ENCODE measurements at regions not wholly inside any gene's neighbourhood (a gene's known extent, or its start where the extent isn't known, plus 50 kb on each side); places are given as distances from the start of the nearest gene placed in this dataset.

DNA sequence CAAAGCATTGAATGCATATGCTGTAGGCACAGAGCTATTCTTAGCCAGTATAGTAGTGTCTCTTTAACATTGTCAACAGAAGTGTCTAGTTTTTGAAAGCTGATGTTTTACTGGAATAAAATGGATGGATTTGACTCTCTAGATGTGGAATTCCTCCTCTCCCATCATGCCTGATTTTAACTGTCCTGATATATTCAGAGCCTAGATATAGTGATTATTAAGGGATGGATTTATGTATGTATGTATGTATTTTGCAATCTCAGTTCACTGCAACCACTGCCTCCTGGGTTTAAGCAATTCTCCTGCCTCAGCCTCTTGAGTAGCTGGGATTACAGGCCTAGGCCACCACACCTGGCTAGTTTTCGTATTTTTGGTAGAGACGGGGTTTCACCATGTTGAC, 144.8 kb upstream of the NAV3 start:
- no peak overlapping the region for H3K27ac ChIP-seq
- DNase-seq, result no peak
- no peaks in the 10 kb centered on the region for H3K9me3 ChIP-seq (replicated peaks)
- H3K36me3 ChIP-seq, result no peaks in the 10 kb centered on the region
- no peaks in the 10 kb centered on the region for H3K27me3 ChIP-seq
- no peak overlapping the region for H3K4me3 ChIP-seq
- H3K4me1 ChIP-seq, result no peaks in the 10 kb centered on the region

GRCh38 chr12:77685112-77685511, 145.6 kb upstream of the NAV3 start:
- Histone ChIP-seq H3K27ac (no peak overlapping the region), H3K4me3 (no peak overlapping the region), H3K9me3 (replicated peaks) (no peaks in the 10 kb centered on the region), H3K36me3 (no peaks in the 10 kb centered on the region), H3K4me1 (no peaks in the 10 kb centered on the region), H3K27me3 (no peaks in the 10 kb centered on the region)
- DNase-seq, result peak; percentile 58 to 80

DNA sequence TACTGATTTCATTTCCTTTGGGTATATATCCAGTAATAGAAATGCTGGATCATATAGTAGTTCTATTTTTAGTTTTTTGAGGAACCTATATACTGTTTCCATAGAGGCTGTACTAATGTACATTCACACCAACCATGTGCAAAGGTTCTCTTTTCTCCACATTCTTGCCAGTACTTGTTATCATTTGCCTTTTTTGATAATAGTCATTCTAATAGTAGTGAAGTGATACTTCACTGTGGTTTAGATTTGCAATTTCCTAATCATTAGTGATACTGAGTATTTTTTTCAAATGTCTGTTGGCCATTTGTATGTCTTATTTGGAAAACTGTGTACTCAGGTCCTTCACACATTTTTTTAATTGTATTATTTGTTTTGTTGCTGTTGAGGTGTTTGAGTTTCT, 148.2 kb upstream of the NAV3 start:
- no peaks in the 10 kb centered on the region for H3K27me3 ChIP-seq
- H3K9me3 ChIP-seq (replicated peaks), result no peaks in the 10 kb centered on the region
- H3K4me3 ChIP-seq, result no peak overlapping the region

DNA sequence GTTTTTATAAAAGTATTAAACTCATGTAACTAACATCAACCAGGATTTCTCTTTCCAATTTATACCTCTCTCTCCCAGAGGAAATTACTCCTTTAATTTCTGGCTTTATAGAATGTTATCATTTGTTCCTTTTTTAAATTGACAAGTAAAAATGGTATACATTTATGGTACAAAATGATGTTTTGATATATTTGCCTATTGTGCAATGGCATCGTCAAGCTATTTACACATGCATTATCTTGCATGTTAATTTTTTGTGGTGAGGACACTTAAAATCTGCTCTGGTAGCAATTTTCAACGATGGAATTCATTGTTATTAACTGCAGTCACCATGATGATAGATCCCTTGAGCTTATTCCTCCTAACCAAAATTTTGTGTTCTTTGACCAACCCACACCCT, 149.0 kb upstream of the NAV3 start:
- Histone ChIP-seq H3K36me3 (no peaks in the 10 kb centered on the region), H3K27me3 (no peaks in the 10 kb centered on the region)
- DNase-seq, result no peak

More for the DNA sequence above, 148.2 kb upstream of the NAV3 start:
- no peak for DNase-seq
- no peak overlapping the region for H3K27ac ChIP-seq
- H3K36me3 ChIP-seq, result no peaks in the 10 kb centered on the region
- H3K4me1 ChIP-seq, result no peaks in the 10 kb centered on the region

DNA sequence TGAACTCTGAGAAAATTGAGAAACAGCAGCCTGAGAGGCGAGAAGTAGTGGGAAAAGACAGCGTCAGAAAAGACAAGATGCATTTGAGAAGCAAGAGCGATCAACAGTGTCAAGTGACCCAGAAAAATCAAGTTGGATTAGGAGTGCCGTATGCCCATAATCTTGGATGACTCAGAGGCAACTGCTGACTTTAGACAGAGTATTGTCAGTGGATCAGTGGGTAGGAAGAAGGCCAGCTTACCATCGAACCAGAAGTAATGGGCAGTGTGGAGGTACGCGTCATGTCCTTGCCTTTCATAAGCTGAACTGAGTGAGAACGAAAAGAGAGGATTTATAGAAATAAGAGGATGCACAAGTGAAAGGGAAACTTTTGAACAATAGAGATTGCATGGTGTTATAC, 151.0 kb upstream of the NAV3 start:
- Histone ChIP-seq H3K9me3 (replicated peaks) (no peaks in the 10 kb centered on the region), H3K27ac (no peak overlapping the region), H3K36me3 (no peaks in the 10 kb centered on the region), H3K4me3 (no peak overlapping the region), H3K27me3 (no peaks in the 10 kb centered on the region), H3K4me1 (no peaks in the 10 kb centered on the region)
- DNase-seq, result no peak

More for the DNA sequence above, 149.0 kb upstream of the NAV3 start:
- Histone ChIP-seq H3K4me1 (no peaks in the 10 kb centered on the region), H3K4me3 (no peak overlapping the region), H3K27ac (no peak overlapping the region), H3K9me3 (replicated peaks) (no peaks in the 10 kb centered on the region)

GRCh38 chr12:77678621-77679020, 152.1 kb upstream of the NAV3 start:
- Histone ChIP-seq H3K27ac (no peak overlapping the region), H3K9me3 (replicated peaks) (no peaks in the 10 kb centered on the region), H3K27me3 (no peaks in the 10 kb centered on the region), H3K4me1 (no peaks in the 10 kb centered on the region), H3K36me3 (no peaks in the 10 kb centered on the region), H3K4me3 (no peak overlapping the region)
- no peak for DNase-seq

DNA sequence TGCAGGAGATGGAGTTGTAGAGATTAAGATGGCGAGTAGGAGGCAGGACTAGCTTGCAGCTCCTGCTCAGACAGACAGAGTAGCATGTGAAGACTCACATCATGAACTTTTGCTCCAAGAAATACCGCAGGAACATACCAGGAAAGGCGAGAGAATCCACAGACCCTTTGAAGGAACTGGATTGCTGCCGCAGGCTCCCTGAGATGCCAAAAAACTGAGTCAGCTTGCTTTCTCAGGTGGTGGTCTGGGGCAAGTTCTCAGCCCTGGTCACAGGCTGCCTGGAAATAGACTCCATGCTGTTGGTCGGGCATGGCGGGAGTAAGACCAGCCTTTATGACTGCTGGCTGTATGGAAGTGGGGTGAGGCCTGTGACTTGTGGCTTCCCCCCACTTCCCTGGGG, 163.6 kb upstream of the NAV3 start:
- no peak overlapping the region for H3K27ac ChIP-seq
- no peaks in the 10 kb centered on the region for H3K4me1 ChIP-seq
- no peak overlapping the region for H3K4me3 ChIP-seq
- no peaks in the 10 kb centered on the region; the same call in 1 of the 2 replicates for H3K9me3 ChIP-seq (replicated peaks)
- H3K36me3 ChIP-seq, result no peaks in the 10 kb centered on the region
- H3K27me3 ChIP-seq, result no peaks in the 10 kb centered on the region
- peak; percentile 18 to 43 for DNase-seq

GRCh38 chr12:77648716-77649115, 182.0 kb upstream of the NAV3 start:
- no peaks in the 10 kb centered on the region for H3K4me1 ChIP-seq
- H3K27ac ChIP-seq, result no peak overlapping the region
- H3K9me3 ChIP-seq (replicated peaks), result no peaks in the 10 kb centered on the region
- no peaks in the 10 kb centered on the region for H3K27me3 ChIP-seq
- H3K36me3 ChIP-seq, result no peaks in the 10 kb centered on the region
- DNase-seq, result no peak
- H3K4me3 ChIP-seq, result no peak overlapping the region

GRCh38 chr12:77645966-77646598, 184.6 kb upstream of the NAV3 start:
- Histone ChIP-seq H3K4me1 (no peaks in the 10 kb centered on the region), H3K9me3 (replicated peaks) (no peaks in the 10 kb centered on the region), H3K27me3 (no peaks in the 10 kb centered on the region), H3K27ac (no peak overlapping the region), H3K4me3 (no peak overlapping the region), H3K36me3 (no peaks in the 10 kb centered on the region)
- DNase-seq, result no peak

GRCh38 chr12:77644915-77645605, 185.6 kb upstream of the NAV3 start:
- Histone ChIP-seq H3K4me1 (no peaks in the 10 kb centered on the region; the same call in 1 of the 2 replicates), H3K27me3 (no peaks in the 10 kb centered on the region), H3K9me3 (replicated peaks) (no peaks in the 10 kb centered on the region), H3K4me3 (no peak overlapping the region), H3K27ac (no peak overlapping the region), H3K36me3 (no peaks in the 10 kb centered on the region)
- no peak for DNase-seq

GRCh38 chr12:77642246-77642645, 188.4 kb upstream of the NAV3 start:
- H3K27me3 ChIP-seq, result no peaks in the 10 kb centered on the region
- no peaks in the 10 kb centered on the region for H3K36me3 ChIP-seq
- DNase-seq, result no peak
- no peak overlapping the region for H3K27ac ChIP-seq
- H3K9me3 ChIP-seq (replicated peaks), result no peaks in the 10 kb centered on the region
- H3K4me1 ChIP-seq, result no peaks in the 10 kb centered on the region; the same call in 1 of the 2 replicates
- H3K4me3 ChIP-seq, result no peak overlapping the region

GRCh38 chr12:77640356-77640755, 190.3 kb upstream of the NAV3 start:
- H3K4me1 ChIP-seq, result no peaks in the 10 kb centered on the region; the same call in 1 of the 2 replicates

GRCh38 chr12:77630790-77631445, 199.8 kb upstream of the NAV3 start:
- Histone ChIP-seq H3K27me3 (no peaks in the 10 kb centered on the region), H3K27ac (no peak overlapping the region)
- DNase-seq, result no peak

More at GRCh38 chr12:77640356-77640755, 190.3 kb upstream of the NAV3 start:
- no peak for DNase-seq
- Histone ChIP-seq H3K9me3 (replicated peaks) (no peaks in the 10 kb centered on the region), H3K4me3 (no peak overlapping the region), H3K36me3 (no peaks in the 10 kb centered on the region), H3K27ac (no peak overlapping the region), H3K27me3 (no peaks in the 10 kb centered on the region)

DNA sequence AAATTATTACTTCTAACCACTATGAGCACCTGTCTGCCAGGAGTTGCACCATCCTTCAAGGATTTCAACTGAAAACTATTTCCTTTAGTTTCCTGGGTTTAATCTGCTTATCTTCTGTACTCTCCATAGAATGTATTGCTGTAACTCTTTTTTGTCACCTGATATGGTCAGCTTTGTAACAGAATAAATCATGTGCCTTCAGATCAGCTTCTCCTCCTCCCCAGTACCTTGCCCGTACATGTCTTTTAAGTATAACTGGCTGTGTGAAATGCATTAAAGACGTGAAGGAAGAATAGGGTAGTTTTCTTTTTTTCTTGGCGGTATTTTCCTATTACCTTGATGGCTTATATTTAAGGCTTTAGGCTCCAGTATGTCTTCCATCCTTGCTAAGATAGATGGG, 200.3 kb upstream of the NAV3 start:
- no peaks in the 10 kb centered on the region for H3K27me3 ChIP-seq
- no peaks in the 10 kb centered on the region for H3K36me3 ChIP-seq
- peaks cover 1% of the 10 kb centered on the region; the same call in 1 of the 2 replicates for H3K4me1 ChIP-seq
- DNase-seq, result no peak
- no peak overlapping the region for H3K4me3 ChIP-seq
- no peak overlapping the region for H3K27ac ChIP-seq
- no peaks in the 10 kb centered on the region for H3K9me3 ChIP-seq (replicated peaks)

More at GRCh38 chr12:77630790-77631445, 199.8 kb upstream of the NAV3 start:
- Histone ChIP-seq H3K4me1 (no peaks in the 10 kb centered on the region), H3K36me3 (no peaks in the 10 kb centered on the region), H3K9me3 (replicated peaks) (no peaks in the 10 kb centered on the region), H3K4me3 (no peak overlapping the region)

DNA sequence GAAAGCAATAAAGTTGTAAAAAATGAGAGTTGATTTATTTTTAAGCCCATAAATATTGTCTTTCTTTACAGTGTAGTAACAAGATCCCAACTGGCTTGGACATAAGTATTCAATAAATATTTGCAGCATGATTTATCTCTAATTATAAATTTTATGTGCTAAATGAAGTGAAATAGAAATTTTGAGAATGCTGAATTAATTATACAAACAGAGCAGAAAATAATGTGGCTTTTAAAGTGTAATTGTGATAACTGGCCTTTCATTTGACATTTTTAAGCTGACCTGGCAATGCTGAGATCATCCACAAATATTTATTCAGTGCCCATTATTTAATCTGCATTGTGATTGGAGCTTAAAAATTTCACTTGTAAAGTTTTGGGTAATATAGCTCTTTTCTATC, 201.6 kb upstream of the NAV3 start:
- no peak overlapping the region for H3K4me3 ChIP-seq
- no peaks in the 10 kb centered on the region for H3K27me3 ChIP-seq
- DNase-seq, result no peak

More for the DNA sequence above, 201.6 kb upstream of the NAV3 start:
- Histone ChIP-seq H3K4me1 (peaks cover 4% of the 10 kb centered on the region; the same call in 1 of the 2 replicates), H3K9me3 (replicated peaks) (no peaks in the 10 kb centered on the region), H3K36me3 (no peaks in the 10 kb centered on the region), H3K27ac (no peak overlapping the region)

Data from SJCRH30 (cell line).